ENCODE measurements at regions not wholly inside any gene's neighbourhood (a gene's known extent, or its start where the extent isn't known, plus 50 kb on each side); places are given as distances from the start of the nearest gene placed in this dataset.

DNA sequence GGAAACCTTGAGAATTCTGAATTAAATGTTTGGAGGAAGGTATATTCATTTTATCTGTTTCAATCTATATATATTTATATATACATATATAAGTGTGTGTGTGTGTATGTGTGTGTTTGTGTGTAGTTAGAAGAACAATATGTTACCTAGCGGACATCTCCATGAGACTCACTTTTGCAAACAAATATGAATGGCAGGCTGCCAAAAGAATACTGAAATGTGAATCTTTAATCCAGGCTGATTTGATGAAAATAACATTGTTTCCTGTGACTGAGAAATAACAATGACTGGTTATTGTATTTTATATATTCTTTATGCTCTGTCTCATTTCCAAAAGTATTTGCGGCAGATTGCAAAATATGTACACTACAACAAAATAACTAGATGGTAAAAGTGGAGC, 255.5 kb upstream of the TGFBR2 start:
- Mint-ChIP-seq H3K9me3 (ENCODE audit: unreplicated experiment) (peaks cover 2% of the 10 kb centered on the region), H3K36me3 (ENCODE audit: unreplicated experiment) (no peaks in the 10 kb centered on the region), H3K27me3 (ENCODE audit: unreplicated experiment) (no peaks in the 10 kb centered on the region), H3K27ac (ENCODE audit: unreplicated experiment) (no peak overlapping the region), H3K4me1 (ENCODE audit: low read depth, unreplicated experiment) (peaks cover 3% of the 10 kb centered on the region), H3K4me3 (ENCODE audit: unreplicated experiment) (no peak overlapping the region)
- TF ChIP-seq, protein P1, sequence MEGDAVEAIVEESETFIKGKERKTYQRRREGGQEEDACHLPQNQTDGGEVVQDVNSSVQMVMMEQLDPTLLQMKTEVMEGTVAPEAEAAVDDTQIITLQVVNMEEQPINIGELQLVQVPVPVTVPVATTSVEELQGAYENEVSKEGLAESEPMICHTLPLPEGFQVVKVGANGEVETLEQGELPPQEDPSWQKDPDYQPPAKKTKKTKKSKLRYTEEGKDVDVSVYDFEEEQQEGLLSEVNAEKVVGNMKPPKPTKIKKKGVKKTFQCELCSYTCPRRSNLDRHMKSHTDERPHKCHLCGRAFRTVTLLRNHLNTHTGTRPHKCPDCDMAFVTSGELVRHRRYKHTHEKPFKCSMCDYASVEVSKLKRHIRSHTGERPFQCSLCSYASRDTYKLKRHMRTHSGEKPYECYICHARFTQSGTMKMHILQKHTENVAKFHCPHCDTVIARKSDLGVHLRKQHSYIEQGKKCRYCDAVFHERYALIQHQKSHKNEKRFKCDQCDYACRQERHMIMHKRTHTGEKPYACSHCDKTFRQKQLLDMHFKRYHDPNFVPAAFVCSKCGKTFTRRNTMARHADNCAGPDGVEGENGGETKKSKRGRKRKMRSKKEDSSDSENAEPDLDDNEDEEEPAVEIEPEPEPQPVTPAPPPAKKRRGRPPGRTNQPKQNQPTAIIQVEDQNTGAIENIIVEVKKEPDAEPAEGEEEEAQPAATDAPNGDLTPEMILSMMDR (IDR thresholded peaks at IDR 0.05; ENCODE audit: partially characterized antibody, unreplicated experiment), result no peak
- DNase-seq, result no peak

DNA sequence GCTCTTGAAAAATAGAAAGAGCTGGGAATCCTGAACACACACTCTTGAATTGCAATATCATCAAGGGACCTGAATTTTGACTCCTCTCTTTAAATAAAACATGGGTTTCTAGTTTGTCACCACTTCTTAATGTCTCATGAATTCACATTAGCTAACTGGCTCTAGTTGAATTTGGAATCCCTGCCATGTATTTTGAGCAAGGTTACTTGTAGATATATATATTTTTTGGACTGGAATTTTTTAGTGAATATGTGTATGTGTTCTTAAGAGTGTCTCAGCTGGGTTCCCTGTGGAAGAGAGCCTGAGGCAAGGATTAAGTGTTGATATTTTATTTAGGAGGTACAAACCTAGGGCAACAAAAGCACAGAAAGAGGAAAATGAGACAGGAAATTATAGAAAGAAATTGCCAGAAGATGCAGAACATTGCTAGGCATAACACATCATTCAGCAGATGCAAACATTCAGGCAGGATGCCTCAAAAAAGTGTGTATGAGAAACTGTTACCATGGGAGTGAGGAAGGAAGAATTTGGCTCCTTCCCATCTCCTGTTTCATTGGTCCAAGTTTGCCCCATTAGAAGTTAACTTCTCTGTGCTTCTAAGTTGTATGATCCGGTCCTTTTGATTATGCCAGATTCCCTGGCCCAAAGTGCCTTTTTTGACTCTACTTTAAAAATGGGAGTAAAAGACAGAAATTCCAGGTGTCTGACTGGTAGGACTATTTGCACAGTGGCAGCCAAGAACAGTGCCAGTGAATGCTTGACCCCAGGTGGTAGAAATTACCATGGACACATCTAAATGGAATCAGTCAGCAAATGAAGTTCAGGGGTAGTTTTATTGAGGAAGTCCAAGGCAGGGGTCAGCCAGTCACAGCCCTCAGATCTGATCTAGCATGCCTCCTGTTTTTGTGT, 253.7 kb upstream of the TGFBR2 start:
- Mint-ChIP-seq H3K4me3 (ENCODE audit: unreplicated experiment) (no peak overlapping the region), H3K36me3 (ENCODE audit: unreplicated experiment) (no peaks in the 10 kb centered on the region), H3K4me1 (ENCODE audit: low read depth, unreplicated experiment) (peaks cover 3% of the 10 kb centered on the region), H3K27ac (ENCODE audit: unreplicated experiment) (no peak overlapping the region), H3K27me3 (ENCODE audit: unreplicated experiment) (no peaks in the 10 kb centered on the region), H3K9me3 (ENCODE audit: unreplicated experiment) (no peaks in the 10 kb centered on the region)
- DNase-seq, result no peak
- TF ChIP-seq, protein P1 (IDR thresholded peaks at IDR 0.05; ENCODE audit: partially characterized antibody, unreplicated experiment), result no peak

DNA sequence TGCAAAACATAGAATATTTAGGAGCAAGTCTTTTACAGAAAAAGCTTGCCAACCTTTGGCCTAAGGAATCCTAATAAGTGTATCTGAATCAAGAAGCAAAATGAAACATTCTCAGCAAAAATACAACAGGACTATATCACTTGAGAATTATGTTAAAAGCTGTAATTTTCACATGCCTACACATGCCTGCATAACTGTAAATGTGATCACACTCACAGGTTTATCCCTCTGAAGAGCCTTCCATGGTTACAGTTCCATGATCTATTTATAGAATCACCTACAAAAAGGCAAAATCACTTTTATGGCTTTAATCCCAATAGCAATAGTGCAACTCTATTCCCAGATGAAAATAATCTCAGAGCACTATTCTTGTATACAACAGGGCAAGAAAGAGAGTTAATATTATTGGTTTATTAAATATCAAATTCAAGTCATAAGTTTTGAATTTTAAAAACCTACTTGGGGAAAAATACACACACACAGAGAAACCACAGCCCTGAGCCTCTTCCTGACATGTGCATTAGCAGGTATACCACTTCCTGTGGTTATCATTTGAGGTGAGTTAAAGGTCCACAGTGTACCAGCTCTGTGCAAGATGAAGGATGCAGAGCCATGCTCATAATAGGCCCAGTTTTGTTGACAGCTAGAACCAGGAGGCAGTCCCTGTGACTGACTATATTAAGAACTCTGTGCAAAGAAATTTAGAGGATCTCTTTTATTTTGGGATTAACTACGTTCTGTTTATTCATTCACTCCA, 252.5 kb upstream of the TGFBR2 start:
- H3K27me3 Mint-ChIP-seq (ENCODE audit: unreplicated experiment), result no peaks in the 10 kb centered on the region
- TF ChIP-seq, protein P1 (IDR thresholded peaks at IDR 0.05; ENCODE audit: partially characterized antibody, unreplicated experiment), result no peak
- H3K27ac Mint-ChIP-seq (ENCODE audit: unreplicated experiment), result no peak overlapping the region
- DNase-seq, result no peak
- no peak overlapping the region for H3K4me3 Mint-ChIP-seq (ENCODE audit: unreplicated experiment)
- no peaks in the 10 kb centered on the region for H3K36me3 Mint-ChIP-seq (ENCODE audit: unreplicated experiment)
- peaks cover 6% of the 10 kb centered on the region for H3K4me1 Mint-ChIP-seq (ENCODE audit: low read depth, unreplicated experiment)
- H3K9me3 Mint-ChIP-seq (ENCODE audit: unreplicated experiment), result no peaks in the 10 kb centered on the region

- no peak for DNase-seq
- TF ChIP-seq, protein P1 (IDR thresholded peaks at IDR 0.05; ENCODE audit: partially characterized antibody, unreplicated experiment), result no peak
- Mint-ChIP-seq H3K9me3 (ENCODE audit: unreplicated experiment) (no peaks in the 10 kb centered on the region), H3K4me3 (ENCODE audit: unreplicated experiment) (no peak overlapping the region), H3K27me3 (ENCODE audit: unreplicated experiment) (no peaks in the 10 kb centered on the region), H3K27ac (ENCODE audit: unreplicated experiment) (no peak overlapping the region), H3K4me1 (ENCODE audit: low read depth, unreplicated experiment) (peaks cover 6% of the 10 kb centered on the region), H3K36me3 (ENCODE audit: unreplicated experiment) (no peaks in the 10 kb centered on the region)
Observed at GRCh38 chr3:30354513-30354912, 251.9 kb upstream of the TGFBR2 start.

DNA sequence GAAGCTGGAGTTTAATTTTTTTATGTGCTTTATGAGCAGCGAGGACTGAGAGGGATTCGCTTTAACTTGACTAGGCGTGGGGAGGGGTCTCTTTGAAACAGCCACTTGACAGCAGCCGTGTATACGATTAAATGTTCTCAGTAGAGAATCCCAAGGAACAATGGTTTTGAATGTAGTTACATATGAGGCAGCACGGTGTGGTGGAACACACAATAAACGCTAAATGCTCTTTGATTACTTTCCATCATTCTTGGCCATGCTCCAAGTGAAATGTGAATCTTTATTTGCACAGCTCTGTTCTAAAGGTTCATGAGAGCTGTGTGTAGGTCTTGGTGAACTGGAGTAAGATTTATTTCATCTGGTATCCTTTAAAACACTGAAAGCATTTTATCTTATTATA, 251.4 kb upstream of the TGFBR2 start:
- no peaks in the 10 kb centered on the region for H3K9me3 Mint-ChIP-seq (ENCODE audit: unreplicated experiment)
- no peak for DNase-seq
- H3K27me3 Mint-ChIP-seq (ENCODE audit: unreplicated experiment), result no peaks in the 10 kb centered on the region
- no peak overlapping the region for H3K4me3 Mint-ChIP-seq (ENCODE audit: unreplicated experiment)
- H3K4me1 Mint-ChIP-seq (ENCODE audit: low read depth, unreplicated experiment), result peaks cover 6% of the 10 kb centered on the region
- no peak overlapping the region for H3K27ac Mint-ChIP-seq (ENCODE audit: unreplicated experiment)
- TF ChIP-seq, protein P1 (IDR thresholded peaks at IDR 0.05; ENCODE audit: partially characterized antibody, unreplicated experiment), result no peak
- H3K36me3 Mint-ChIP-seq (ENCODE audit: unreplicated experiment), result no peaks in the 10 kb centered on the region
